Muscle layer of colon (tissue), 2 donors: ENCODE measurements at regions not wholly inside any gene's neighbourhood (a gene's known extent, or its start where the extent isn't known, plus 50 kb on each side); places are given as distances from the start of the nearest gene placed in this dataset.

Experiments used
- H3K27ac ChIP-seq: one replicate; pipeline ENCODE4 v1.7.0; 2013; ENCODE audit warnings: low read depth, mild to moderate bottlenecking, low read length, moderate library complexity
- H3K27me3 ChIP-seq, 2 donors: one replicate each; pipeline ENCODE4 v1.7.0; 2013; ENCODE audit warnings: low read length in 2 of 2, mild to moderate bottlenecking in 2 of 2; ENCODE audit not compliant: insufficient read depth in 2 of 2, control insufficient read depth in 1 of 2
- H3K36me3 ChIP-seq: one replicate; pipeline ENCODE4 v1.7.0; 2013; ENCODE audit warnings: mild to moderate bottlenecking, low read length; ENCODE audit not compliant: insufficient read depth
- H3K4me1 ChIP-seq: one replicate; pipeline ENCODE4 v1.7.0; 2013; ENCODE audit warnings: mild to moderate bottlenecking, low read length; ENCODE audit not compliant: insufficient read depth
- H3K4me3 ChIP-seq, 2 donors: one replicate each; pipeline ENCODE4 v1.7.0; 2013; ENCODE audit warnings: low read length in 2 of 2, low read depth in 1 of 2, mild to moderate bottlenecking in 1 of 2, moderate library complexity in 1 of 2
- H3K9ac ChIP-seq: one replicate; pipeline ENCODE4 v1.7.0; 2013; ENCODE audit warnings: low read length
- H3K9me3 ChIP-seq: one replicate; pipeline ENCODE4 v1.7.0; 2013; ENCODE audit warnings: mild to moderate bottlenecking, low read length
- donor health status: abdominal sarcoma.
- donor health status: Adenocarcinoma of cecum.

GRCh38 chr16:66263973-66264310 is 102.5 kb upstream of the CDH5 start:
- Histone ChIP-seq H3K4me3 (no peak overlapping the region), H3K9ac (no peak overlapping the region), H3K27ac (no peak overlapping the region), H3K9me3 (no peaks in the 10 kb centered on the region), H3K36me3 (no peaks in the 10 kb centered on the region), H3K27me3 (no peaks in the 10 kb centered on the region), H3K4me1 (peaks cover 22% of the 10 kb centered on the region)

GRCh38 chr16:66263168-66263972 is 103.1 kb upstream of the CDH5 start:
- no peak overlapping the region for H3K9ac ChIP-seq
- no peaks in the 10 kb centered on the region for H3K36me3 ChIP-seq
- no peak overlapping the region for H3K27ac ChIP-seq
- H3K9me3 ChIP-seq, result no peaks in the 10 kb centered on the region
- H3K4me3 ChIP-seq, result no peak overlapping the region
- H3K4me1 ChIP-seq, result peaks cover 22% of the 10 kb centered on the region
- H3K27me3 ChIP-seq, result no peaks in the 10 kb centered on the region

GRCh38 chr16:66262253-66263167 is 104.0 kb upstream of the CDH5 start:
- Histone ChIP-seq H3K36me3 (no peaks in the 10 kb centered on the region), H3K9me3 (no peaks in the 10 kb centered on the region), H3K4me3 (no peak overlapping the region), H3K9ac (no peak overlapping the region), H3K27ac (no peak overlapping the region), H3K4me1 (peaks cover 22% of the 10 kb centered on the region), H3K27me3 (no peaks in the 10 kb centered on the region)

- Histone ChIP-seq H3K27ac (no peak overlapping the region), H3K4me1 (peaks cover 22% of the 10 kb centered on the region), H3K9ac (no peak overlapping the region), H3K4me3 (no peak overlapping the region), H3K9me3 (no peaks in the 10 kb centered on the region), H3K27me3 (no peaks in the 10 kb centered on the region), H3K36me3 (no peaks in the 10 kb centered on the region)
Observed at GRCh38 chr16:66261826-66262225, 104.7 kb upstream of the CDH5 start.

- Histone ChIP-seq H3K27me3 (no peaks in the 10 kb centered on the region), H3K27ac (no peak overlapping the region), H3K4me3 (no peak overlapping the region), H3K9ac (no peak overlapping the region), H3K9me3 (no peaks in the 10 kb centered on the region), H3K4me1 (peaks cover 22% of the 10 kb centered on the region), H3K36me3 (no peaks in the 10 kb centered on the region)
Observed at GRCh38 chr16:66260522-66261254, 105.8 kb upstream of the CDH5 start.

- Histone ChIP-seq H3K4me1 (peaks cover 22% of the 10 kb centered on the region), H3K9me3 (no peaks in the 10 kb centered on the region), H3K27me3 (no peaks in the 10 kb centered on the region), H3K36me3 (no peaks in the 10 kb centered on the region), H3K27ac (no peak overlapping the region), H3K4me3 (no peak overlapping the region), H3K9ac (no peak overlapping the region)
Observed at GRCh38 chr16:66258916-66259845, 107.3 kb upstream of the CDH5 start.

GRCh38 chr16:66256919-66257318 is 109.6 kb upstream of the CDH5 start:
- no peaks in the 10 kb centered on the region for H3K27me3 ChIP-seq
- no peaks in the 10 kb centered on the region for H3K36me3 ChIP-seq
- no peak overlapping the region for H3K4me3 ChIP-seq
- H3K9me3 ChIP-seq, result no peaks in the 10 kb centered on the region
- H3K9ac ChIP-seq, result no peak overlapping the region
- H3K4me1 ChIP-seq, result peaks cover 4% of the 10 kb centered on the region
- no peak overlapping the region for H3K27ac ChIP-seq

- H3K4me3 ChIP-seq, result no peak overlapping the region
- no peak overlapping the region for H3K9ac ChIP-seq
- no peaks in the 10 kb centered on the region for H3K9me3 ChIP-seq
- no peaks in the 10 kb centered on the region for H3K27me3 ChIP-seq
- no peaks in the 10 kb centered on the region for H3K36me3 ChIP-seq
- no peak overlapping the region for H3K27ac ChIP-seq
- peaks cover 10% of the 10 kb centered on the region for H3K4me1 ChIP-seq
Observed at GRCh38 chr16:66255647-66256046, 110.8 kb upstream of the CDH5 start.

GRCh38 chr16:66254751-66255150 is 111.7 kb upstream of the CDH5 start:
- Histone ChIP-seq H3K36me3 (no peaks in the 10 kb centered on the region), H3K9me3 (no peaks in the 10 kb centered on the region), H3K4me3 (no peak overlapping the region), H3K27ac (no peak overlapping the region), H3K9ac (no peak overlapping the region), H3K4me1 (peaks cover 12% of the 10 kb centered on the region), H3K27me3 (no peaks in the 10 kb centered on the region)

GRCh38 chr16:66254106-66254505 is 112.4 kb upstream of the CDH5 start:
- Histone ChIP-seq H3K36me3 (no peaks in the 10 kb centered on the region), H3K9me3 (no peaks in the 10 kb centered on the region), H3K27me3 (no peaks in the 10 kb centered on the region), H3K27ac (no peak overlapping the region), H3K4me3 (no peak overlapping the region), H3K9ac (no peak overlapping the region), H3K4me1 (peaks cover 12% of the 10 kb centered on the region)
